HG02884 (cell line): ENCODE measurements at regions not wholly inside any gene's neighbourhood (a gene's known extent, or its start where the extent isn't known, plus 50 kb on each side); places are given as distances from the start of the nearest gene placed in this dataset.
"Not testable (repeated sequence)": the region's sequence is repeated elsewhere in the genome, so short reads cannot be mapped to it uniquely, and the experiment has no call there.

Source experiments
- ATAC-seq: cut with Tn5 transposase; IDR thresholded peaks from one replicate; pipeline ENCODE4 v1.9.1; 2021; ENCODE audit warnings: mild to moderate bottlenecking, moderate library complexity; ENCODE audit not compliant: unreplicated experiment

- ATAC-seq = no peak
These were observed 456.5 kb downstream of the EPHA7 start for GRCh38 chr6:92962846-92963245.

- not testable (repeated sequence) for ATAC-seq
These were observed 467.2 kb downstream of the EPHA7 start for GRCh38 chr6:92952111-92952510.

- no peak for ATAC-seq
These were observed 473.6 kb downstream of the EPHA7 start for GRCh38 chr6:92945799-92946198.

GRCh38 chr6:92944132-92944531 is 475.2 kb downstream of the EPHA7 start:
- ATAC-seq = no peak

GRCh38 chr6:92942549-92942948 is 476.8 kb downstream of the EPHA7 start:
- no peak for ATAC-seq

GRCh38 chr6:92934625-92935024 is 484.7 kb downstream of the EPHA7 start:
- ATAC-seq = no peak

GRCh38 chr6:92930171-92930570 is 489.2 kb downstream of the EPHA7 start:
- ATAC-seq = no peak

GRCh38 chr6:92922216-92922806 is 497.0 kb downstream of the EPHA7 start:
- ATAC-seq = no peak

GRCh38 chr6:92915466-92915865 is 503.9 kb downstream of the EPHA7 start:
- ATAC-seq = no peak

- ATAC-seq = no peak
These were observed 508.1 kb downstream of the EPHA7 start for GRCh38 chr6:92911301-92911700.

- no peak for ATAC-seq
These were observed 508.7 kb downstream of the EPHA7 start for GRCh38 chr6:92910646-92911045.

GRCh38 chr6:92906385-92906784 is 513.0 kb downstream of the EPHA7 start:
- no peak for ATAC-seq

GRCh38 chr6:92893741-92894140 is 525.6 kb downstream of the EPHA7 start:
- no peak for ATAC-seq

GRCh38 chr6:92892626-92893170 is 526.7 kb downstream of the EPHA7 start:
- no peak for ATAC-seq

- ATAC-seq = no peak
These were observed 531.0 kb downstream of the EPHA7 start for GRCh38 chr6:92888316-92888715.

GRCh38 chr6:92887871-92888270 is 531.5 kb downstream of the EPHA7 start:
- no peak for ATAC-seq

- ATAC-seq = no peak
These were observed 539.8 kb downstream of the EPHA7 start for GRCh38 chr6:92879526-92879925.

- no peak for ATAC-seq
These were observed 554.3 kb downstream of the EPHA7 start for GRCh38 chr6:92864966-92865555.

- ATAC-seq = no peak
These were observed 569.7 kb downstream of the EPHA7 start for GRCh38 chr6:92849636-92850035.

- ATAC-seq = no peak
These were observed 570.5 kb downstream of the EPHA7 start for GRCh38 chr6:92848901-92849300.

- ATAC-seq = no peak
These were observed 570.9 kb downstream of the EPHA7 start for GRCh38 chr6:92848459-92848858.

- no peak for ATAC-seq
These were observed 571.4 kb downstream of the EPHA7 start for GRCh38 chr6:92847988-92848387.
